Epithelial cell of esophagus (primary cell): ENCODE measurements at regions not wholly inside any gene's neighbourhood (a gene's known extent, or its start where the extent isn't known, plus 50 kb on each side); places are given as distances from the start of the nearest gene placed in this dataset.

Experiments
- DNase-seq: peaks from one replicate; pipeline ENCODE4 v3.0.0; 2010; ENCODE audit warnings: low read depth
- H3K4me3 ChIP-seq: 2 replicates; pipeline ENCODE4 v1.5.1; 2011; ENCODE audit warnings: mild to moderate bottlenecking, low read length, control low read depth
- CTCF ChIP-seq: IDR thresholded peaks from 2 replicates; pipeline ENCODE4 v1.5.1; 2011; ENCODE audit warnings: low read depth, mild to moderate bottlenecking, low read length, control low read depth, inconsistent platforms; ENCODE audit not compliant: insufficient read depth; ENCODE audit errors: missing control alignments

- no peak for DNase-seq
- no peak overlapping the region for H3K4me3 ChIP-seq
- TF ChIP-seq CTCF = no peak
Measured at GRCh38 chr20:24185791-24186190, 197.2 kb upstream of the GGTLC1 start.

GRCh38 chr20:24181151-24181550 is 192.6 kb upstream of the GGTLC1 start:
- no peak overlapping the region for H3K4me3 ChIP-seq
- DNase-seq = no peak
- TF ChIP-seq CTCF = no peak

GRCh38 chr20:24169256-24169655 is 180.7 kb upstream of the GGTLC1 start:
- no peak for DNase-seq
- TF ChIP-seq CTCF = no peak
- no peak overlapping the region for H3K4me3 ChIP-seq

- no peak for TF ChIP-seq CTCF
- no peak overlapping the region for H3K4me3 ChIP-seq
- no peak for DNase-seq
Measured at GRCh38 chr20:24166412-24166811, 177.8 kb upstream of the GGTLC1 start.

- DNase-seq = no peak
- no peak overlapping the region for H3K4me3 ChIP-seq
- no peak for TF ChIP-seq CTCF
Measured at GRCh38 chr20:24166123-24166381, 177.5 kb upstream of the GGTLC1 start.

- no peak overlapping the region for H3K4me3 ChIP-seq
- no peak for DNase-seq
- no peak for TF ChIP-seq CTCF
Measured at GRCh38 chr20:24165301-24166122, 176.9 kb upstream of the GGTLC1 start.

GRCh38 chr20:24164360-24164759 is 175.8 kb upstream of the GGTLC1 start:
- TF ChIP-seq CTCF = peak; percentile 58
- H3K4me3 ChIP-seq = no peak overlapping the region
- DNase-seq = peak; percentile 38
